ENCODE measurements at regions not wholly inside any gene's neighbourhood (a gene's known extent, or its start where the extent isn't known, plus 50 kb on each side); places are given as distances from the start of the nearest gene placed in this dataset.
A peak's percentile ranks its signal among the peaks of the same experiment; 100 is the strongest.

- TF ChIP-seq ZNF510 (tag by site-specific recombination; IDR thresholded peaks at IDR 0.05; ENCODE audit: insufficient replicate concordance) (no peak), ZNF133 (tag by site-specific recombination; IDR thresholded peaks at IDR 0.05) (no peak), ZBTB7A (tag by site-specific recombination; IDR thresholded peaks at IDR 0.05; ENCODE audit: low read depth) (no peak)
Measured at GRCh38 chr9:129253803-129254381, 75.8 kb upstream of the IER5L start (continued).

DNA sequence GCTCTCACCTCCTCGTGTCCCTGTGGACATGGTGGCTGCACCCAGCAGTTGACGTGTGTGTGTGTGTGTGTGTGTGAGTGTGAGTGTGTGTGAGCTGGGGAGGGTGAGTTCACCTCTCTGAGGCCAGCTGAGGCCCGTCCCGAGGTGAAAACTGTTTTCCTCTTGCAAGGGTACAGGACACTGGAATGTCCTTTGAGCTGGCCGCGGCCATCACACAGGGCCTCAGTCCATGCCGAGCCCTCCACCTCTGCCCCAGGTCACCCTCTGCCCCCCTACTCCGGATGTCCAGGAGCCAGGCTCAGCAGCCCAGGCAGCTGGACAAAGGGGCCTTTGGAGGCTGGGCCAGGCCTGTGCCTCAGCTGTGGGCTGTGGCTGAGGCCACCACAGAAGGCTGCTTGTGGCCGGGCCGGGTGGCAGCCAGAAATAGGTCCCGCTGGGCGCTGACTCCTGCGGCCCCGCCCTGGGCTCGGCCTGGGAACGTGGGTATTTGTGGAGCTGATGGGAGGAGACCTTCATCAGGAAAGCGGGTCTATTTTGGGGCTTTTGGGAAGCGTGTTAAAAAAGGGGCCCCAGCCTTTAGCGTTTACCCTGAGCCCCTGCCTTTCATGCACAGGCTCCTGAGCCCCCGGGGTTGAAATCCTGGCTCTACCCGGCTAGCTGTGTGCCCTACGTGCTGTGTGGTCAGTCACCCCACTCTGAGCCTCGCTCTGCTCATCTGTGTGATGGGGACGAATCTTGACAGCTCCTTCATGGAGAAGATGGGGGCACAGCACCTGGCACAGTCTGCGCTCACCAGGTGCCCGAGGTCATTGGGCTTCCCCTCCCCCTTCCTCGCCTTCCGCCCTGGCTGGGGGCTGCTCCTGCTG is 75.1 kb upstream of the IER5L start:
- POLR2A ChIA-PET, result interaction anchor here (0.5 to 0.6 kb wide), 2 partner anchors 79 to 133 kb away, joined by 3 to 6 read pairs; no protein-coding TSS in a partner anchor
- CTCF ChIA-PET, result interaction anchor here (0.7 kb wide), 1 partner anchor 121 kb away, joined by 6 read pairs; no protein-coding TSS in a partner anchor
- H3K36me3 ChIP-seq (ENCODE audit: control insufficient read depth in 2 of 2, insufficient read depth in 1 of 2, low read length in 2 of 2), result no peaks in the 10 kb centered on the region
- no peaks in the 10 kb centered on the region for H3K9me3 ChIP-seq (ENCODE audit: control insufficient read depth, insufficient read depth, low read depth, low read length)
- H3K27ac ChIP-seq (ENCODE audit: extremely low read depth, low read depth, low read length), result no peak overlapping the region
- no peaks in the 10 kb centered on the region for H3K4me1 ChIP-seq (ENCODE audit: control insufficient read depth, insufficient read depth, low read length)
- TF ChIP-seq KLF1 (tag by site-specific recombination; IDR thresholded peaks at IDR 0.05) (peak; percentile 32; the same call in 1 of the 2 replicates), ZNF530 (tag by site-specific recombination; IDR thresholded peaks at IDR 0.05; ENCODE audit: low read depth) (no peak)
- no peak overlapping the region for H3K4me3 ChIP-seq (ENCODE audit: low read depth, low read length)

GRCh38 chr9:129250786-129251185 is 72.7 kb upstream of the IER5L start:
- H3K9me3 ChIP-seq (ENCODE audit: control insufficient read depth, insufficient read depth, low read depth, low read length), result no peaks in the 10 kb centered on the region
- ChIA-PET POLR2A (interaction anchor here (1.2 kb wide), 1 partner anchor 73 kb away, joined by 3 read pairs; the partner anchor contains the start of gene IER5L), CTCF (no interaction called here)
- no peaks in the 10 kb centered on the region for H3K4me1 ChIP-seq (ENCODE audit: control insufficient read depth, insufficient read depth, low read length)
- H3K36me3 ChIP-seq (ENCODE audit: control insufficient read depth in 2 of 2, insufficient read depth in 1 of 2, low read length in 2 of 2), result no peaks in the 10 kb centered on the region
- H3K4me3 ChIP-seq (ENCODE audit: low read depth, low read length), result no peak overlapping the region
- TF ChIP-seq ZNF114 (tag by site-specific recombination; IDR thresholded peaks at IDR 0.05) (no peak), YY2 (tag by site-specific recombination; IDR thresholded peaks at IDR 0.05) (no peak), ZNF138 (tag by site-specific recombination; IDR thresholded peaks at IDR 0.05; ENCODE audit: borderline replicate concordance) (no peak), ZNF777 (tag by site-specific recombination; IDR thresholded peaks at IDR 0.05; ENCODE audit: borderline replicate concordance) (no peak), ZNF302 (tag by site-specific recombination; IDR thresholded peaks at IDR 0.05; ENCODE audit: low read depth) (no peak), ZNF274 (IDR thresholded peaks at IDR 0.05; ENCODE audit: low read length) (no peak), ZNF274 (tag by site-specific recombination; IDR thresholded peaks at IDR 0.05; ENCODE audit: borderline replicate concordance) (no peak), ZNF571 (tag by site-specific recombination; IDR thresholded peaks at IDR 0.05) (no peak), ZBTB26 (tag by site-specific recombination; optimal IDR thresholded peaks at IDR 0.05) (no peak), ZNF449 (tag by site-specific recombination; IDR thresholded peaks at IDR 0.05) (no peak), ZNF621 (tag by site-specific recombination; IDR thresholded peaks at IDR 0.05) (no peak), ZNF324 (tag by site-specific recombination; IDR thresholded peaks at IDR 0.05) (no peak), KLF17 (tag by site-specific recombination; IDR thresholded peaks at IDR 0.05) (no peak), ZFP3 (tag by site-specific recombination; IDR thresholded peaks at IDR 0.05; ENCODE audit: low read depth) (no peak), ZSCAN23 (tag by site-specific recombination; IDR thresholded peaks at IDR 0.05) (no peak), ZNF394 (tag by site-specific recombination; IDR thresholded peaks at IDR 0.05; ENCODE audit: borderline replicate concordance) (no peak), TSHZ1 (tag by site-specific recombination; IDR thresholded peaks at IDR 0.05; ENCODE audit: borderline replicate concordance) (no peak)
- no peak overlapping the region for H3K27ac ChIP-seq (ENCODE audit: extremely low read depth, low read depth, low read length)
